ENCODE measurements at regions not wholly inside any gene's neighbourhood (a gene's known extent, or its start where the extent isn't known, plus 50 kb on each side); places are given as distances from the start of the nearest gene placed in this dataset.

DNA sequence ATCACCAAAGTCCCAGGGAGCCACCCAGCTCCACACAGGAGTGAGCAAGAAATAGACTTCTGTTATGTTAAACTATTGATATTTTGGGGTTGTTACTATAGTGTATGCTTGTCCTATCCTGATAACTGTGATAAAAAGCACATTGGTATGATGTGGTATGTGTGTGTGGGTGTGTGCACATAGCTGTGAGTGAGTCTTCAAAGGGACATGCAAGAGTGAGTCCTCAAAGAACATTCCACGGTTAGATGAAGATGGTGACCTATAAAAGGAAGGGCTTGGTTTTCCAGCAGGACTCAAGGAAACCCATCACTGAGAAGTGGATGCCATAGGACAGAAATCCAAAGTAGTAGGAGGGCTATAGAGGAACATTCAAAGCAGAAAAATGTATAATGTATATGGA is 342.9 kb downstream of the TSN start:
- TF ChIP-seq, protein P1, sequence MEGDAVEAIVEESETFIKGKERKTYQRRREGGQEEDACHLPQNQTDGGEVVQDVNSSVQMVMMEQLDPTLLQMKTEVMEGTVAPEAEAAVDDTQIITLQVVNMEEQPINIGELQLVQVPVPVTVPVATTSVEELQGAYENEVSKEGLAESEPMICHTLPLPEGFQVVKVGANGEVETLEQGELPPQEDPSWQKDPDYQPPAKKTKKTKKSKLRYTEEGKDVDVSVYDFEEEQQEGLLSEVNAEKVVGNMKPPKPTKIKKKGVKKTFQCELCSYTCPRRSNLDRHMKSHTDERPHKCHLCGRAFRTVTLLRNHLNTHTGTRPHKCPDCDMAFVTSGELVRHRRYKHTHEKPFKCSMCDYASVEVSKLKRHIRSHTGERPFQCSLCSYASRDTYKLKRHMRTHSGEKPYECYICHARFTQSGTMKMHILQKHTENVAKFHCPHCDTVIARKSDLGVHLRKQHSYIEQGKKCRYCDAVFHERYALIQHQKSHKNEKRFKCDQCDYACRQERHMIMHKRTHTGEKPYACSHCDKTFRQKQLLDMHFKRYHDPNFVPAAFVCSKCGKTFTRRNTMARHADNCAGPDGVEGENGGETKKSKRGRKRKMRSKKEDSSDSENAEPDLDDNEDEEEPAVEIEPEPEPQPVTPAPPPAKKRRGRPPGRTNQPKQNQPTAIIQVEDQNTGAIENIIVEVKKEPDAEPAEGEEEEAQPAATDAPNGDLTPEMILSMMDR (IDR thresholded peaks at IDR 0.05; ENCODE audit: insufficient read depth, low read depth, low read length) = no peak
- no peak for TF ChIP-seq EZH2 (IDR thresholded peaks at IDR 0.05; ENCODE audit: insufficient read depth, low read length)
